IMR-90 (cell line): ENCODE measurements at regions not wholly inside any gene's neighbourhood (a gene's known extent, or its start where the extent isn't known, plus 50 kb on each side); places are given as distances from the start of the nearest gene placed in this dataset.

ENCODE experiments used
- ATAC-seq: fragments of 200-7000 bp; cut with Tn5 transposase; 2 replicates; pipeline ENCODE4 v1.9.1; 2020; ENCODE audit warnings: low read depth, mild to moderate bottlenecking, moderate library complexity
- BruUV-seq: library from RNA; stranded (reverse); fragments of 400-500 nt; replicated peaks from 2 replicates; lab custom pipeline; 2021; lab: Mats Ljungman, UMichigan
- CTCF ChIA-PET: fragments of 300-600 bp; formaldehyde crosslinking; extraction: SDS; loops from one replicate; lab custom pipeline; 2021; ENCODE audit warnings: antibody characterized with exemption; lab: Yijun Ruan, JAX
- POLR2A ChIA-PET: fragments of 300-600 bp; sonication (Branson Sonifier 250); formaldehyde crosslinking; loops from one replicate; lab custom pipeline; 2022; ENCODE audit warnings: antibody characterized with exemption; ENCODE audit not compliant: unreplicated experiment; lab: Charles Lee
- DNase-seq: peaks from one replicate; pipeline ENCODE4 v3.0.0; 2013
- H2AFZ ChIP-seq: replicated peaks from 2 replicates; pipeline ENCODE3; 2013; ENCODE audit warnings: low read length, mild to moderate bottlenecking; ENCODE audit not compliant: poor library complexity
- H2AK5ac ChIP-seq: 2 replicates; pipeline ENCODE4 v1.6.1; 2013; ENCODE audit warnings: low read depth, low read length, inconsistent platforms
- H2AK9ac ChIP-seq: replicated peaks from 2 replicates; pipeline ENCODE3; 2013; ENCODE audit warnings: mild to moderate bottlenecking, low read depth, low read length, moderate library complexity; ENCODE audit not compliant: poor library complexity
- H2BK120ac ChIP-seq: 2 replicates; pipeline ENCODE4 v1.6.1; 2013; ENCODE audit warnings: low read depth, low read length, inconsistent platforms
- H2BK15ac ChIP-seq: 3 replicates; pipeline ENCODE4 v1.6.1; 2013; ENCODE audit warnings: low read depth, low read length, inconsistent platforms
- H2BK20ac ChIP-seq: 2 replicates; pipeline ENCODE4 v1.6.1; 2013; ENCODE audit warnings: low read depth, mild to moderate bottlenecking, inconsistent platforms, low read length, moderate library complexity
- H2BK5ac ChIP-seq: 2 replicates; pipeline ENCODE4 v1.6.1; 2013; ENCODE audit warnings: mild to moderate bottlenecking, low read depth, low read length, inconsistent platforms; ENCODE audit not compliant: poor library complexity, severe bottlenecking
- H3K14ac ChIP-seq: replicated peaks from 2 replicates; pipeline ENCODE4 v1.6.1; 2013; ENCODE audit warnings: low read depth, low read length, inconsistent platforms
- H3K18ac ChIP-seq: 2 replicates; pipeline ENCODE4 v1.6.1; 2013; ENCODE audit warnings: low read depth, low read length, control low read depth
- H3K23ac ChIP-seq: 2 replicates; pipeline ENCODE4 v1.6.1; 2013; ENCODE audit warnings: low read depth, low read length, inconsistent platforms
- H3K27ac ChIP-seq: 2 replicates; pipeline ENCODE4 v1.5.1; 2013; ENCODE audit warnings: mild to moderate bottlenecking, control low read depth, low read length; ENCODE audit not compliant: insufficient read depth
- H3K27me3 ChIP-seq: 2 replicates; pipeline ENCODE4 v1.6.1; 2013; ENCODE audit warnings: low read length; ENCODE audit not compliant: control insufficient read depth, insufficient read depth
- H3K36me3 ChIP-seq: 2 replicates; pipeline ENCODE4 v1.6.1; 2013; ENCODE audit warnings: low read length, mixed read lengths; ENCODE audit not compliant: control insufficient read depth, insufficient read depth
- H3K4ac ChIP-seq: 2 replicates; pipeline ENCODE4 v1.6.1; 2013; ENCODE audit warnings: low read depth, low read length, inconsistent platforms
- H3K4me1 ChIP-seq: 2 replicates; pipeline ENCODE4 v1.6.1; 2013; ENCODE audit warnings: low read length, mixed read lengths; ENCODE audit not compliant: control insufficient read depth, insufficient read depth
- H3K4me2 ChIP-seq: 2 replicates; pipeline ENCODE4 v1.6.1; 2013; ENCODE audit warnings: low read depth, mild to moderate bottlenecking, control low read depth, low read length, moderate library complexity
- H3K4me3 ChIP-seq: 2 replicates; pipeline ENCODE4 v1.5.1; 2013; ENCODE audit warnings: low read depth, mild to moderate bottlenecking, control low read depth, low read length, moderate library complexity; ENCODE audit not compliant: insufficient read depth
- H3K56ac ChIP-seq: 2 replicates; pipeline ENCODE4 v1.6.1; 2013; ENCODE audit warnings: low read length, inconsistent platforms; ENCODE audit not compliant: insufficient read depth; ENCODE audit errors: extremely low read depth
- H3K79me1 ChIP-seq, 2 experiments: 2 replicates each; pipeline ENCODE4 v1.6.1; 2013; ENCODE audit warnings: low read length in 2 of 2, inconsistent platforms in 1 of 2, low read depth in 1 of 2
- H3K9ac ChIP-seq: 2 replicates; pipeline ENCODE4 v1.6.1; 2013; ENCODE audit warnings: low read depth, low read length, control low read depth
- H3K9me1 ChIP-seq: 2 replicates; pipeline ENCODE4 v1.6.1; 2013; ENCODE audit warnings: low read length, inconsistent platforms; ENCODE audit not compliant: insufficient read depth
- H3K9me3 ChIP-seq: 2 replicates; pipeline ENCODE4 v1.6.1; 2013; ENCODE audit warnings: low read length; ENCODE audit not compliant: control insufficient read depth, insufficient read depth
- H4K20me1 ChIP-seq: 2 replicates; pipeline ENCODE4 v1.6.1; 2013; ENCODE audit warnings: low read length, inconsistent platforms; ENCODE audit not compliant: insufficient read depth
- H4K5ac ChIP-seq: 2 replicates; pipeline ENCODE4 v1.6.1; 2013; ENCODE audit warnings: mild to moderate bottlenecking, low read depth, low read length, control low read depth
- H4K8ac ChIP-seq, 2 experiments: 2 replicates each; pipeline ENCODE4 v1.6.1; 2013; ENCODE audit warnings: low read depth in 2 of 2, low read length in 2 of 2, control low read depth in 1 of 2, inconsistent platforms in 1 of 2
- H4K91ac ChIP-seq: 2 replicates; pipeline ENCODE4 v1.6.1; 2013; ENCODE audit warnings: low read depth, low read length, inconsistent platforms; ENCODE audit not compliant: insufficient read depth
- BHLHE40 ChIP-seq: fragments of 150-350 bp; IDR thresholded peaks from 2 replicates; pipeline ENCODE4 v1.6.1; 2016; ENCODE audit warnings: mild to moderate bottlenecking, low read depth, low read length
- CEBPB ChIP-seq: IDR thresholded peaks from 2 replicates; pipeline ENCODE4 v1.6.1; 2012; ENCODE audit warnings: low read depth, low read length, improper control_type of control experiment
- CHD1 ChIP-seq: IDR thresholded peaks from 2 replicates; pipeline ENCODE4 v1.6.1; 2012; ENCODE audit warnings: low read depth, low read length, improper control_type of control experiment
- CTCF ChIP-seq: conservative IDR thresholded peaks from 2 replicates; pipeline ENCODE4 v1.5.1; 2012; ENCODE audit warnings: mild to moderate bottlenecking, low read depth, low read length, improper control_type of control experiment
- FOS ChIP-seq: fragments of 150-350 bp; IDR thresholded peaks from 2 replicates; pipeline ENCODE4 v1.6.1; 2016; ENCODE audit warnings: low read depth, low read length
- MAFK ChIP-seq: IDR thresholded peaks from 2 replicates; pipeline ENCODE4 v1.6.1; 2012; ENCODE audit warnings: low read depth, low read length, improper control_type of control experiment
- MAZ ChIP-seq: IDR thresholded peaks from 2 replicates; pipeline ENCODE4 v1.6.1; 2012; ENCODE audit warnings: low read depth, mild to moderate bottlenecking, low read length, improper control_type of control experiment, moderate library complexity, borderline replicate concordance
- MXI1 ChIP-seq: IDR thresholded peaks from 2 replicates; pipeline ENCODE4 v1.6.1; 2012; ENCODE audit warnings: low read depth, mild to moderate bottlenecking, low read length, moderate library complexity, borderline replicate concordance
- NFE2L2 ChIP-seq: fragments of 150-350 bp; IDR thresholded peaks from 2 replicates; pipeline ENCODE4 v1.6.1; 2016; ENCODE audit warnings: low read depth, mild to moderate bottlenecking, low read length
- POLR2A ChIP-seq: IDR thresholded peaks from 2 replicates; pipeline ENCODE4 v1.6.1; 2012; ENCODE audit warnings: mild to moderate bottlenecking, low read depth, low read length
- RAD21 ChIP-seq: IDR thresholded peaks from 2 replicates; pipeline ENCODE4 v1.6.1; 2012; ENCODE audit warnings: low read length, improper control_type of control experiment
- RCOR1 ChIP-seq: IDR thresholded peaks from 2 replicates; pipeline ENCODE4 v1.6.1; 2012; ENCODE audit warnings: mild to moderate bottlenecking, low read length, improper control_type of control experiment; ENCODE audit not compliant: insufficient replicate concordance
- RFX5 ChIP-seq: IDR thresholded peaks from 2 replicates; pipeline ENCODE4 v1.8.0; 2012; ENCODE audit warnings: low read depth, mild to moderate bottlenecking, low read length, moderate library complexity
- SMC3 ChIP-seq: fragments of 150-350 bp; IDR thresholded peaks from 2 replicates; pipeline ENCODE4 v1.6.1; 2016; ENCODE audit warnings: low read depth, mild to moderate bottlenecking, antibody characterized with exemption, low read length, moderate library complexity
- USF2 ChIP-seq: fragments of 150-350 bp; IDR thresholded peaks from 2 replicates; pipeline ENCODE4 v1.6.1; 2017; ENCODE audit warnings: mild to moderate bottlenecking, antibody characterized with exemption, low read length, low read depth
- WGBS, 2 experiments: methylation state at CpG; one replicate each; pipeline versions ENCODE4 v1.1.5 to v1.1.7; 2013; ENCODE audit warnings: missing lambda C conversion rate in 2 of 2; ENCODE audit not compliant: insufficient read length in 1 of 2; ENCODE audit errors: extremely low coverage in 2 of 2; 5-methylcytosine and 5-hydroxymethylcytosine counted together
- dilution Hi-C: fragments of 300-500 bp; cut with HindIII; formaldehyde crosslinking; loops from one replicate; pipeline ENCODE4 v1.14.3; 2018; ENCODE audit warnings: low sequenced_read_pairs; ENCODE audit not compliant: unreplicated experiment
- in situ Hi-C: fragments of 300-500 bp; cut with MboI; formaldehyde crosslinking; loops from 3 replicates; pipeline ENCODE4 v1.14.3; 2019; ENCODE audit warnings: low sequenced_read_pairs, inconsistent platforms, mixed read lengths
- intact Hi-C: fragments of 100-400 bp; cut with micrococcal nuclease; formaldehyde crosslinking; loops from 2 replicates; pipeline ENCODE4 v1.10.0; 2022
- TF ChIP-seq, protein P1 (sequence below): fragments of 150-350 bp; IDR thresholded peaks from 2 replicates; pipeline ENCODE4 v1.6.1; 2016; ENCODE audit warnings: low read depth, mild to moderate bottlenecking, low read length, moderate library complexity, borderline replicate concordance

DNA sequence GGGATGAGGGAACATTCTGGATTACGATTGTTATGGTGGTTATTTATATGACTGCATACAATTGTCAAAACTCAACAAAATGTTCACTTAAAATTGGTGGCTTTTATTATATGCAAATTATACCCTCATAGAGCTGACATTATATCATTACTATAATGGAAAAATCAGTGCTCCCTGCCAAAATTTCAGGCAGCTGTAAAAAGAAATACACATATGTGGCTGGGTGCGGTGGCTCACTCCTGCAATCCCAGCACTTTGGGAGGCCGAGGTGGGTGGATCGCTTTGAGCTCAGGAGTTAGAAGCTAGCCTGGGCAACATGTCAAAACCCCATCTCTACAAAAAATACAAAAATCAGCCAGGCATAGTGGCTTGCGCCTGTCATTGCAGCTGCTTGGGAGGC is 75.8 kb upstream of the SULF2 start:
- Histone ChIP-seq H3K18ac (no peak overlapping the region), H3K36me3 (no peaks in the 10 kb centered on the region), H3K79me1 (no peaks in the 10 kb centered on the region), H4K20me1 (no peaks in the 10 kb centered on the region), H3K9me3 (0 out of 2 replicates have a peak, but pooled peaks cover 1% of the 10 kb centered on the region), H3K4me2 (no peak overlapping the region), H3K9ac (no peak overlapping the region), H2BK20ac (no peak overlapping the region), H3K27me3 (peaks cover 10% of the 10 kb centered on the region), H3K56ac (no peak overlapping the region), H2BK5ac (no peak overlapping the region), H3K27ac (no peak overlapping the region), H4K5ac (no peak overlapping the region), H3K23ac (no peak overlapping the region), H4K91ac (no peak overlapping the region), H2AK9ac (no peak overlapping the region), H3K4me1 (no peaks in the 10 kb centered on the region; the same call in 1 of the 2 replicates), H4K8ac (no peak overlapping the region), H3K14ac (no peak overlapping the region), H2BK120ac (no peak overlapping the region), H2AFZ (no peak overlapping the region), H2AK5ac (no peak overlapping the region), H3K4ac (no peak overlapping the region), H2BK15ac (no peak overlapping the region), H3K9me1 (no peaks in the 10 kb centered on the region), H3K4me3 (no peak overlapping the region)
- dilution Hi-C loops (no loop called here), intact Hi-C loops (no loop called here), in situ Hi-C loops (no loop called here)
- ChIA-PET POLR2A (no interaction called here), CTCF (no interaction called here)
- no peak for DNase-seq
- ATAC-seq: no peak
- no CpG with 5 or more reads among the region's 5 CpGs for WGBS, 2 experiments
- TF ChIP-seq BHLHE40: no peak
- no peak for TF ChIP-seq POLR2A
- TF ChIP-seq SMC3: no peak
- TF ChIP-seq CHD1: no peak
- no peak for TF ChIP-seq RFX5
- TF ChIP-seq MAZ: no peak
- no peak for TF ChIP-seq RAD21
- TF ChIP-seq NFE2L2: no peak
- no peak for TF ChIP-seq MAFK
- TF ChIP-seq MXI1: no peak
- TF ChIP-seq, protein P1, sequence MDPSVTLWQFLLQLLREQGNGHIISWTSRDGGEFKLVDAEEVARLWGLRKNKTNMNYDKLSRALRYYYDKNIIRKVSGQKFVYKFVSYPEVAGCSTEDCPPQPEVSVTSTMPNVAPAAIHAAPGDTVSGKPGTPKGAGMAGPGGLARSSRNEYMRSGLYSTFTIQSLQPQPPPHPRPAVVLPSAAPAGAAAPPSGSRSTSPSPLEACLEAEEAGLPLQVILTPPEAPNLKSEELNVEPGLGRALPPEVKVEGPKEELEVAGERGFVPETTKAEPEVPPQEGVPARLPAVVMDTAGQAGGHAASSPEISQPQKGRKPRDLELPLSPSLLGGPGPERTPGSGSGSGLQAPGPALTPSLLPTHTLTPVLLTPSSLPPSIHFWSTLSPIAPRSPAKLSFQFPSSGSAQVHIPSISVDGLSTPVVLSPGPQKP: no peak
- TF ChIP-seq RCOR1: no peak
- no peak for TF ChIP-seq FOS
- no peak for TF ChIP-seq USF2
- TF ChIP-seq CEBPB: no peak
- no peak for TF ChIP-seq CTCF
- BruUV-seq: no TSS peak
